MCF 10A (cell line): ENCODE measurements at regions not wholly inside any gene's neighbourhood (a gene's known extent, or its start where the extent isn't known, plus 50 kb on each side); places are given as distances from the start of the nearest gene placed in this dataset.
A peak's percentile ranks its signal among the peaks of the same experiment; 100 is the strongest.

Source experiments
- BruUV-seq: library from RNA; stranded (reverse); fragments of 400-500 nt; replicated peaks from 2 replicates; lab custom pipeline; 2021; lab: Mats Ljungman, UMichigan
- CTCF ChIA-PET: fragments of 300-600 bp; sonication (Branson Sonifier 250); formaldehyde crosslinking; extraction: SDS; loops from one replicate; lab custom pipeline; 2021; ENCODE audit warnings: antibody characterized with exemption, inconsistent platforms; lab: Yijun Ruan, JAX
- POLR2A ChIA-PET: fragments of 300-600, 350-650 bp; sonication (Branson Sonifier 250); formaldehyde crosslinking; extraction: SDS; loops from one replicate; lab custom pipeline; 2020; ENCODE audit warnings: antibody characterized with exemption, inconsistent platforms; lab: Yijun Ruan, JAX
- DNase-seq: peaks from one replicate; pipeline ENCODE4 v3.0.0-alpha.2; 2018; ENCODE audit not compliant: unreplicated experiment
- H3K27ac Mint-ChIP-seq: one replicate; pipeline ENCODE4 v1.8.0; 2022; ENCODE audit warnings: mild to moderate bottlenecking, low read depth, mixed read lengths; ENCODE audit not compliant: unreplicated experiment
- H3K27me3 Mint-ChIP-seq: one replicate; pipeline ENCODE4 v1.8.0; 2022; ENCODE audit warnings: mixed read lengths; ENCODE audit not compliant: insufficient read depth, unreplicated experiment
- H3K36me3 Mint-ChIP-seq: one replicate; pipeline ENCODE4 v1.8.0; 2022; ENCODE audit warnings: mild to moderate bottlenecking, moderate library complexity, mixed read lengths; ENCODE audit not compliant: insufficient read depth, unreplicated experiment
- H3K4me1 Mint-ChIP-seq: one replicate; pipeline ENCODE4 v1.8.0; 2022; ENCODE audit warnings: mixed read lengths; ENCODE audit not compliant: insufficient read depth, unreplicated experiment
- H3K4me3 Mint-ChIP-seq: one replicate; pipeline ENCODE4 v1.8.0; 2022; ENCODE audit warnings: mild to moderate bottlenecking, moderate library complexity, mixed read lengths; ENCODE audit not compliant: unreplicated experiment
- H3K9me3 Mint-ChIP-seq: one replicate; pipeline ENCODE4 v1.8.0; 2022; ENCODE audit warnings: mixed read lengths; ENCODE audit not compliant: unreplicated experiment
- intact Hi-C: fragments of 100-400 bp; cut with micrococcal nuclease; formaldehyde crosslinking; loops from 2 replicates; pipeline ENCODE4 v1.14.1; 2022
- TF ChIP-seq, protein P1 (sequence below): fragments of 200-600 bp; IDR thresholded peaks from one replicate; pipeline ENCODE4 v1.8.0; 2022; ENCODE audit warnings: antibody characterized with exemption, mild to moderate bottlenecking; ENCODE audit not compliant: unreplicated experiment

DNA sequence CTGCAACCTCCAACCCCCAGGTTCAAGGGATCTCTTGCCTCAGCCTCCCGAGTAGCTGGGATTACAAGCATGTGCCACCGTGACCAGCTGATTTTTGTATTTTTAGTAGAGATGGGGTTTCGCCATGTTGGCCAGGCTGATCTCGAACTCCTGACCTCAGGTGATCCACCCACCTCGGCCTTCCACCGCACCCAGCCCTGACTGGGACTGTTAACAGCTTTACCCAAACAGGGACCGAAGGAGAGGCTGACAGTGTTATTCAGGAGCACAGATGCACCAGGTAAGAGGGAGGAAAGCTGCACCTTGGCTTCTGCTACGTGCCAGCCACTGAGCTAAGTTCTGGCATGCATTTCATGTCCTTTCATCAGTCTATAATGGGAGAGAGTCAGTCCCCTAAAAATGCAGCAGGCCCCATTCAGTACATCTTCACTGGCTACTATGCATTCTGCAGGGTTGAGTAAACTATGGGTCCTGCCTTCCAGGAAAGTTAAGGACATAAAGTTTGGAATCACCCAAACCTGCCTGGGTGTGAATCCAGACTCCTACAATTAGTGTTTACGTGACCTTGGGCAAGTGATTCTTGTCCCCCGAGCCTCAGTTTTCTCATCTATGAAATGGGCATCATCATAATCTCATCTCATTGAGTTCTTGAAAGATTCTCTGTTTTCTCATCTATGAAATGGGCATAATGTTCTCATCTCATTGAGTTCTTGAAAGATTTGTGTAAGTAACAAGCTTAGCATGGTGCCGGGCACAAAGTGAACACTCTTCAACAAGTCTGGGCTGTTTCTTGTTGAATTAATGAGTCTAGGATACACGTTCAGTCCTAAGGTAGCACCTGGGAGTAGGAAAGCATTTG, 82.2 kb downstream of the CPN2 start:
- H3K9me3 Mint-ChIP-seq: no peaks in the 10 kb centered on the region
- DNase-seq: no peak
- no TSS peak for BruUV-seq
- intact Hi-C loops: no loop called here
- H3K27me3 Mint-ChIP-seq: no peaks in the 10 kb centered on the region
- TF ChIP-seq, protein P1, sequence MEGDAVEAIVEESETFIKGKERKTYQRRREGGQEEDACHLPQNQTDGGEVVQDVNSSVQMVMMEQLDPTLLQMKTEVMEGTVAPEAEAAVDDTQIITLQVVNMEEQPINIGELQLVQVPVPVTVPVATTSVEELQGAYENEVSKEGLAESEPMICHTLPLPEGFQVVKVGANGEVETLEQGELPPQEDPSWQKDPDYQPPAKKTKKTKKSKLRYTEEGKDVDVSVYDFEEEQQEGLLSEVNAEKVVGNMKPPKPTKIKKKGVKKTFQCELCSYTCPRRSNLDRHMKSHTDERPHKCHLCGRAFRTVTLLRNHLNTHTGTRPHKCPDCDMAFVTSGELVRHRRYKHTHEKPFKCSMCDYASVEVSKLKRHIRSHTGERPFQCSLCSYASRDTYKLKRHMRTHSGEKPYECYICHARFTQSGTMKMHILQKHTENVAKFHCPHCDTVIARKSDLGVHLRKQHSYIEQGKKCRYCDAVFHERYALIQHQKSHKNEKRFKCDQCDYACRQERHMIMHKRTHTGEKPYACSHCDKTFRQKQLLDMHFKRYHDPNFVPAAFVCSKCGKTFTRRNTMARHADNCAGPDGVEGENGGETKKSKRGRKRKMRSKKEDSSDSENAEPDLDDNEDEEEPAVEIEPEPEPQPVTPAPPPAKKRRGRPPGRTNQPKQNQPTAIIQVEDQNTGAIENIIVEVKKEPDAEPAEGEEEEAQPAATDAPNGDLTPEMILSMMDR: no peak
- no peak overlapping the region for H3K27ac Mint-ChIP-seq
- ChIA-PET POLR2A (no interaction called here), CTCF (interaction anchor here (0.7 kb wide), 1 partner anchor 29 kb away, joined by 5 read pairs; no protein-coding TSS in a partner anchor)
- H3K36me3 Mint-ChIP-seq: no peaks in the 10 kb centered on the region
- H3K4me1 Mint-ChIP-seq: peaks cover 12% of the 10 kb centered on the region
- H3K4me3 Mint-ChIP-seq: no peak overlapping the region

DNA sequence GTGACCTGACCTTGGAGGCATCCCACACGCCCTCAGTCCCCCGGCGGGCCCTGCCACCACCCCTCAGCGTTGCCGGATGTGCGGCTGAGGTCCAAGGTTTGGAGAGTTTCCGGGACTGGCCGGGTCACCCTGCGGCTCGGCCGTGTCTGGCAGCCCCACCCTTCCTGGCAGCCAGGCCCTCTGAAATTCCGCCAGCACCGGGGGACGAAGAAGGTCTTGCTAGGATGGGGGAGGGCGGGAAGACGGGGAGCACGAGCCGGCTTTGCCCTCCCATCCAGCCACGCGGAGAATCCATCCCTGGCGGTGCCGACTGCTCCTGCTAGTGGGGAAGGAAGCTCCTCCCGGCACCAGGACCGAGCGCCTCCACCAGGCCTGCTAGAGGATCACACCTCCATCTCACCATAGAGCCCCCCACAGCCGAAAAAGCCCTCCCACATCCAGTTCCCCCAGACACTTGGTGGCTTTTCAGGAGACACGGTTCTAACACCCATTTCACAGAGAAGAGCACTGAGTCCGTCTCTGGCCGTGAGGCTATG, 81.5 kb downstream of the CPN2 start:
- no peak for DNase-seq
- ChIA-PET CTCF (interaction anchor here (0.5 to 0.7 kb wide), 2 partner anchors 47 to 133 kb away, joined by 3 read pairs; no protein-coding TSS in a partner anchor), POLR2A (no interaction called here)
- TF ChIP-seq, protein P1: no peak
- H3K9me3 Mint-ChIP-seq: no peaks in the 10 kb centered on the region
- no peak overlapping the region for H3K27ac Mint-ChIP-seq
- intact Hi-C loops: no loop called here
- no peaks in the 10 kb centered on the region for H3K36me3 Mint-ChIP-seq
- H3K27me3 Mint-ChIP-seq: no peaks in the 10 kb centered on the region
- H3K4me1 Mint-ChIP-seq: peaks cover 18% of the 10 kb centered on the region
- BruUV-seq: no TSS peak
- H3K4me3 Mint-ChIP-seq: no peak overlapping the region

DNA sequence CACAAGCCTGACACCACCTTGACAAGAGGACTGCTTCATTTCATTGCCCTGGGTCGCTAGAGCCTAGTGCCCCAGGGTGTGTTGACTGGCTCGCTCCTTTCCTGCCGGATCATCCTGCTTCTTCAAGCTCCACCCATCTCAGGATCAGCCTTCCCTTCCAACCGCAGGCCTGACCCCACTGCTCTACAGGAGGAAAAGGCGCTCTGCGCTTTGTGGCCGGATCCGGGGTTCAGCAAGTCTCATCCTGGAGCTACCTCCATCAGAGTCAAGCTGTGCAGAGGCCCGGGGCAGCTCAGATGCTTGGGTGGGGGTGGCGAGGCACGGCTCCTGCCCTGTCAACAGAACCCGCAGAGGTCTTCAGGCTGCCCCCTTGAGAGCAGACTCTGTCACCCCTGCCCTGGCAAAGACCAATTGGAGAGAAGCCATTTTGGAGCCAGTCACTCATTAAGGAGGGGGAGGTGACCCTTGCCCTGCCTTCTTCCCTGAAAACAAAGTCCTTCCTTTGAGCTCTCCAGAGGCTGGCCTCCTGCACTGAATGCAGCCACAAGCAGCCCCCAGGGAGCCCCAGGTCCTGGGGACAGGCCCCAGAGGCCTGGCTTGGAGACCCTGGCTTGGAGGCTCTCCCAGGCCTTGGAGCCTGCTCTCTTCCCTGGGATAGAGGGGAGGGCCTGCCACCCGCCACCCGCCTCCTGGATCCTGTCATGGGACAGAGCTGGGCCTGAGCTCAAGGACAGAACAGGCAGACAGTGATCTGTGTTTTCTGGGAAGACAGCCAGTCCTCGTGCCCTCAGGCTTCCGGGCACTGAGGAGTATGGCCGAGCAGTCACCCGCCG, 80.3 kb downstream of the CPN2 start:
- Mint-ChIP-seq H3K36me3 (no peaks in the 10 kb centered on the region), H3K4me1 (peaks cover 21% of the 10 kb centered on the region), H3K27me3 (no peaks in the 10 kb centered on the region), H3K4me3 (no peak overlapping the region), H3K9me3 (no peaks in the 10 kb centered on the region), H3K27ac (no peak overlapping the region)
- ChIA-PET CTCF (interaction anchor here (0.6 to 1.1 kb wide), 5 partner anchors 29 to 86 kb away, joined by 3 to 4 read pairs (median 3); no protein-coding TSS in a partner anchor), POLR2A (no interaction called here)
- TF ChIP-seq, protein P1: no peak
- DNase-seq: peak; percentile 39
- BruUV-seq: no TSS peak
- intact Hi-C loops: no loop called here
